WERI-Rb-1 (cell line): ENCODE measurements at regions not wholly inside any gene's neighbourhood (a gene's known extent, or its start where the extent isn't known, plus 50 kb on each side); places are given as distances from the start of the nearest gene placed in this dataset.
"Not testable (repeated sequence)": the region's sequence is repeated elsewhere in the genome, so short reads cannot be mapped to it uniquely, and the experiment has no call there.

Experiments
- DNase-seq: peaks from one replicate; pipeline ENCODE4 v3.0.0-alpha.2; 2020
- H3K27ac ChIP-seq: fragments of 250-450 bp; sonication (Bioruptor Pico); 2 replicates; pipeline ENCODE4 v1.5.1; 2020; ENCODE audit warnings: mild to moderate bottlenecking, moderate library complexity
- H3K27me3 ChIP-seq: fragments of 250-450 bp; sonication (Bioruptor Pico); 2 replicates; pipeline ENCODE4 v1.5.1; 2021; ENCODE audit warnings: mild to moderate bottlenecking, low read depth, moderate library complexity; ENCODE audit not compliant: insufficient read depth, severe bottlenecking
- H3K36me3 ChIP-seq: fragments of 250-450 bp; sonication (Bioruptor Pico); 2 replicates; pipeline ENCODE4 v1.5.1; 2020; ENCODE audit warnings: mild to moderate bottlenecking, moderate library complexity
- H3K4me3 ChIP-seq: 2 replicates; pipeline ENCODE4 v1.5.1; 2011; ENCODE audit warnings: low read depth, mild to moderate bottlenecking, control low read depth, low read length
- H3K9me3 ChIP-seq: fragments of 250-450 bp; sonication (Bioruptor Pico); 2 replicates; pipeline ENCODE4 v1.5.1; 2021; ENCODE audit warnings: mild to moderate bottlenecking, moderate library complexity; ENCODE audit not compliant: severe bottlenecking
- TF ChIP-seq, protein P1 (sequence below): IDR thresholded peaks from 2 replicates; pipeline ENCODE4 v1.5.1; 2011; ENCODE audit warnings: low read depth, mild to moderate bottlenecking, control low read depth, inconsistent platforms, low read length

DNA sequence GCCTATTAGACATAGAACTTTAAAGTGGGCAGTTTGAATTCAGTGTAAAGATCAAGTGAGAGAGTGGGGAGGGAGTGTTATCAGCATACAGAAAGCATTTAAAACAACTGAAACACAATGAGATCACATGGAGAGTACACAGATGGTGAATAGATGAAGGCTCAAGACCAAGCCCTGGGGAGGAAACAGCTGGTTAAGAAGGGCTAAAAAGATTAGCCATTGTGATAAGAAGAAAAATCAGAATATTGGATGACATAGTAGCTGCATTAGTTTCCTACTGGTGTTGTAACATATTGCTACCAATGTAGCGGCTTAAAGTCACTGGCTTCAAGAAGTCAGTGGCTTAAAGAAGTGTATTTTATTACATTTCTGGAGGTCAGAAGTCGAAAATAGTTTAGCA lies 443.4 kb upstream of the RGS18 start:
- TF ChIP-seq, protein P1, sequence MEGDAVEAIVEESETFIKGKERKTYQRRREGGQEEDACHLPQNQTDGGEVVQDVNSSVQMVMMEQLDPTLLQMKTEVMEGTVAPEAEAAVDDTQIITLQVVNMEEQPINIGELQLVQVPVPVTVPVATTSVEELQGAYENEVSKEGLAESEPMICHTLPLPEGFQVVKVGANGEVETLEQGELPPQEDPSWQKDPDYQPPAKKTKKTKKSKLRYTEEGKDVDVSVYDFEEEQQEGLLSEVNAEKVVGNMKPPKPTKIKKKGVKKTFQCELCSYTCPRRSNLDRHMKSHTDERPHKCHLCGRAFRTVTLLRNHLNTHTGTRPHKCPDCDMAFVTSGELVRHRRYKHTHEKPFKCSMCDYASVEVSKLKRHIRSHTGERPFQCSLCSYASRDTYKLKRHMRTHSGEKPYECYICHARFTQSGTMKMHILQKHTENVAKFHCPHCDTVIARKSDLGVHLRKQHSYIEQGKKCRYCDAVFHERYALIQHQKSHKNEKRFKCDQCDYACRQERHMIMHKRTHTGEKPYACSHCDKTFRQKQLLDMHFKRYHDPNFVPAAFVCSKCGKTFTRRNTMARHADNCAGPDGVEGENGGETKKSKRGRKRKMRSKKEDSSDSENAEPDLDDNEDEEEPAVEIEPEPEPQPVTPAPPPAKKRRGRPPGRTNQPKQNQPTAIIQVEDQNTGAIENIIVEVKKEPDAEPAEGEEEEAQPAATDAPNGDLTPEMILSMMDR = no peak
- Histone ChIP-seq H3K36me3 (no peaks in the 10 kb centered on the region), H3K27ac (peak overlapping the region; percentile 84), H3K4me3 (no peak overlapping the region), H3K27me3 (no peaks in the 10 kb centered on the region), H3K9me3 (no peaks in the 10 kb centered on the region)
- peak; percentile 33 for DNase-seq

DNA sequence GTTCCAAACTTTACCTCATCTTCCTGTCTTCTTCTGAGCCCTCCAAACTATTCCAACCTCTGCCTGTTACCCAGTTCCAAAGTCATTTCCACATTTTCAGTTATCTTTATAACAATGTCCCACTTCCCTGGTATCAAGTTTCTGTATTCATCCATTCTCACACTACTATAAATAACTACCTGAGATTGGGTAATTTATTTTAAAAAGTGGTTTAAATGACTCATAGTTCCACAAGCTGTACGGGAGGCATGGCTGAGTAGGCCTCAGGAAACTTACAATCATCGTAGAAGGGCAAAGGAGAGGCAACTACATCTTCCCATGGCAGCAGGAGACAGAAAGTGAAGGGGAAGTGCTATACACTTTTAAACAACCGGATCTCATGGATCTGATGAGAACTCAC lies 428.5 kb upstream of the RGS18 start:
- H3K4me3 ChIP-seq = no peak overlapping the region
- H3K36me3 ChIP-seq = no peaks in the 10 kb centered on the region
- no peaks in the 10 kb centered on the region for H3K27me3 ChIP-seq
- TF ChIP-seq, protein P1 = no peak
- no peak for DNase-seq
- H3K27ac ChIP-seq = no peak overlapping the region
- no peaks in the 10 kb centered on the region for H3K9me3 ChIP-seq

DNA sequence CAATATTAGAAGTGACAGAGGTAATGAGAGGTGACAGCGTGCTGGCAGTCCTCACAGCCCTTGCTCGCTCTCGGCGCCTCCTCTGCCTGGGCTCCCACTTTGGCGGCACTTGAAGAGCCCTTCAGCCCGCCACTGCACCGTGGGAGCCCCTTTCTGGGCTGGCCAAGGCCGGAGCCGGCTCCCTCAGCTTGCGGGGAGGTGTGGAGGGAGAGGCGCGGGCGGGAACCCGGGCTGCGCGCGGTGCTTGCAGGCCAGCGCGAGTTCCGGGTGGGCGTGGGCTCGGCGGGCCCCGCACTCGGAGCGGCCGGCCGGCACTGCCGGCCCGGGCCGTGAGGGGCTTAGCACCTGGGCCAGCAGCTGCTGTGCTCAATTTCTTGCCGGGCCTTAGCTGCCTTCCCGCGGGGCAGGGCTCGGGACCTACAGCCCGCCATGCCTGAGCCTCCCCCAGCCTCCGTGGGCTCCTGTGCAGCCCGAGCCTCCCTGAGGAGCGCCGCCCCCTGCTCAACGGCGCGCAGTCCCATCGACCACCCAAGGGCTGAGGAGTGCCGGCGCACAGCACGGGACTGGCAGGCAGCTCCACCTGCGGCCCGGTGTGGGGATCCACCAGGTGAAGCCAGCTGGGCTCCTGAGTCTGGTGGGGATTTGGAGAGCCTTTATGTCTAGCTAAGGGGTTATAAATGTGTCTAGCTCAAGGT lies 426.5 kb upstream of the RGS18 start:
- H3K36me3 ChIP-seq, DNase-seq, H3K27me3 ChIP-seq, H3K27ac ChIP-seq, H3K4me3 ChIP-seq, H3K9me3 ChIP-seq: not testable (repeated sequence)

DNA sequence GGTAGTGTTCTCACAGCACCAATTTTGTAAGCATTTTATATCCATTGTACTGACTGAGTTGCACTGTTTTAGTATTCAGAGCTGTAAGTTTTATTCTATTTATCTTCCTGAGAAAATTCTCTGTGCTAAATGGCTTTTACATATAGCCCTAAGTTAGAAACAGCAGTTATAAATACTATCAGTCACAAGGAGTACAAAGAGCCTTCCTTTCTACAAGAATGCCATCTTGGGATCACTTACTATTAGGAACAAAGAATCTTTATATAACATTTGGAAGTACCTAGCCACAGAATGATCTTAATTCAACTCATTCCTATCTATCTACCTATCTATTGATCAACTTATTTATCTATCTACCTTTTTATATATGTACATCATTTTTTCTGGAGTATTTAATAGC lies 423.9 kb upstream of the RGS18 start:
- Histone ChIP-seq H3K36me3 (no peaks in the 10 kb centered on the region), H3K4me3 (no peak overlapping the region), H3K27ac (no peak overlapping the region), H3K27me3 (no peaks in the 10 kb centered on the region), H3K9me3 (no peaks in the 10 kb centered on the region)
- TF ChIP-seq, protein P1 = no peak
- DNase-seq = no peak

DNA sequence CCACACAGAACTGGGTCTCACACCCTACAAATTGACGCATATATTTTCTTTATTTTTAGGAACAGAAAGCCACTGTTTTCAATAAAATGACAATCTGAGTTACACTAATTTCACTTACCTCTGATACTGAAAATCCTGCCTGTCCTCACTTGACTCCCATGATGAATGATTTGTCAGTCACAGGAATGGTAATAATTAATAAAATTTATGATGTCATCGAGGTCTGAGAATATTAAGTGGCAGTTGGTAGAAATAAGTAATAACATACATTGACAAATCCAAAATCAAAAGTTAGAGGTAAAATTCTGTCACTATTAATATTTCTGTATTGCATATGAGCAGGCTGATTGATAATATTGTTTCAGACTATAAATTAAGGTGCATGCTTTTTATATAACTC lies 418.7 kb upstream of the RGS18 start:
- TF ChIP-seq, protein P1 = no peak
- no peaks in the 10 kb centered on the region for H3K36me3 ChIP-seq
- DNase-seq = no peak
- no peaks in the 10 kb centered on the region for H3K27me3 ChIP-seq
- no peak overlapping the region for H3K27ac ChIP-seq
- no peaks in the 10 kb centered on the region for H3K9me3 ChIP-seq
- H3K4me3 ChIP-seq = no peak overlapping the region

DNA sequence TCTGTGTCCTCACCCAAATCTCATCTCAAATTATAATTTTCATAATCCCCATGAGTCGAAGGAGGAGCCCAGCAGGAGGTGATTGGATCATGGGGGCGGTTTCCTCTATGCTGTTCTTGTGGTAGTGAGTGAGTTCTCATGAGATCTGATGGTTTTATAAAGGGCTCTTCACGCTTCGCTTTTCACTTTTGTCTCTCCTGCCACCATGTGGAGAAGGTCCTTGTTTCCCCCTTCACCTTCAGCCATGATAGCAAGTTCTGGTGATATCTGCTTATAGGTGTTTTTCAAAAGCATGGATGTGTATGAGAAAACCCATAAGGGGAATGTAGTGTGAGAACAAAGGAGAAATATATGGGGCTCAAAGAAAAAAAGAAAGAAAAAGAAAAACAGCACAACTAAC lies 405.9 kb upstream of the RGS18 start:
- no peaks in the 10 kb centered on the region for H3K27me3 ChIP-seq
- DNase-seq = no peak
- H3K9me3 ChIP-seq = no peaks in the 10 kb centered on the region
- TF ChIP-seq, protein P1 = no peak
- H3K4me3 ChIP-seq = no peak overlapping the region
- no peak overlapping the region for H3K27ac ChIP-seq
- no peaks in the 10 kb centered on the region for H3K36me3 ChIP-seq
